Inflammatory macrophage (primary cell): ENCODE measurements at regions not wholly inside any gene's neighbourhood (a gene's known extent, or its start where the extent isn't known, plus 50 kb on each side); places are given as distances from the start of the nearest gene placed in this dataset.
A peak's percentile ranks its signal among the peaks of the same experiment; 100 is the strongest.
"Not testable (repeated sequence)": the region's sequence is repeated elsewhere in the genome, so short reads cannot be mapped to it uniquely, and the experiment has no call there.

ENCODE experiments used
- DNase-seq, 2 donors: peaks; one replicate each; pipeline ENCODE4 v3.0.0-alpha.2; 2020 to 2022

GRCh38 chr6:150499882-150500312 is 99.8 kb upstream of the PLEKHG1 start:
- no peak for DNase-seq

GRCh38 chr6:150500568-150500967 is 99.1 kb upstream of the PLEKHG1 start:
- not testable (repeated sequence) for DNase-seq

DNA sequence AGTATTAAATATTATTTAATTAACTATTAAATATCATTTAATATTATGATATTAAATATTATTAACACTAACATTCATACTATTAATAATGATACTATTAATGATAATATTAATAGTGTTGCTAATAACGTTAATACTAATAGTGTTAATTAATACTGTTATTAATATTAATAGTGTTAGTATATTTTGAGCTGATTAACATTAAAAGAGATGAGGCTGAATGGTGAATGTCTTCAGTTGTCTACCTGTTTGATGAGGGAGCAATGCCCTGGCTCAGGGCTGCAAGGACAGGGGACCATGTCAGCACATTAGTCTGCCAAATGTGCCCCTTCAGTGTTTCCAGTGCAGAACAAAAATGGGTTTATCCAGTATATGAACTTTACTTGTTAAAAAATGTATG is 96.6 kb upstream of the PLEKHG1 start:
- DNase-seq, result no peak

GRCh38 chr6:150503586-150504339 is 95.9 kb upstream of the PLEKHG1 start:
- no peak for DNase-seq

- not testable (repeated sequence) for DNase-seq
Observed at GRCh38 chr6:150507361-150507760, 92.3 kb upstream of the PLEKHG1 start.

DNA sequence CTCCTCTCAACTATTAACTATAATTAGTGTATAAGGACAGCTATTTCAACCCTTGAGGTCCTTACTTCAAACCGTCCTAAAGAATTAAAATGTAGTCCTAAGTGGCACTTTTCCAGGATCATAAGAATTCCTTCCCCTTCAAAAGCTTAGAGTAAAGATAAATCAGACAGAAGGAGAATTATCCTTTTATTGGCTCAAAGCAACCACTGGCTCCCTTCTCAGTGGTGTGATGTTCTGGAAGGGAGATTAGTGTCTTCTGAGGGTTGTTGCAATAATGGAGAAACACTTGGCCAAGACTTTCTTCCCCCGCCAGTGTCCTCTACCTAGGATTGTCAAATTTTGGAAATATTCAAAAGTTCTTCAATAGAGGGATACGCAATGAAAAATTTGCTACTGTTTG is 89.1 kb upstream of the PLEKHG1 start:
- no peak for DNase-seq

DNA sequence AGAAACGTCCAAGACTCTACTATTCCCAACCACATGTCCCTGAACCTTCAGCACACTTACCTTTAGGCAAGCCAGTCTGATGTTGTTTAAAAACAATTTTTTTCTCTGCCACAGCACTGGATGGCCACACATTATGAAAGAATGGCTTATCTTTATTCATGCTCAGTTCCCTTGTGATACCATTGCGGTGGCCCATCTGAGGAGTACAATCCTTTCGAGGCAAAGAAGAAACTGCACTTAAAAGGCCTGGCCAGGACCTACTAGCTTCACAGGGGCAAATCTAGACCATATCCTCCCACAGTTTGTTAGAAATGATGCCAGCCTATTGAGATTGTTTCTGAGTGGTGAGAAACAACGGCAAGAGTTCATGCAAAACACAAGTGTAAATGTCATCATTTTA is 88.4 kb upstream of the PLEKHG1 start:
- no peak for DNase-seq

- DNase-seq, result no peak
Observed at GRCh38 chr6:150514806-150515380, 84.8 kb upstream of the PLEKHG1 start.

GRCh38 chr6:150516199-150516598 is 83.5 kb upstream of the PLEKHG1 start:
- no peak for DNase-seq

GRCh38 chr6:150517175-150517574 is 82.5 kb upstream of the PLEKHG1 start:
- DNase-seq, result no peak

- no peak for DNase-seq
Observed at GRCh38 chr6:150521482-150521881, 78.2 kb upstream of the PLEKHG1 start.

DNA sequence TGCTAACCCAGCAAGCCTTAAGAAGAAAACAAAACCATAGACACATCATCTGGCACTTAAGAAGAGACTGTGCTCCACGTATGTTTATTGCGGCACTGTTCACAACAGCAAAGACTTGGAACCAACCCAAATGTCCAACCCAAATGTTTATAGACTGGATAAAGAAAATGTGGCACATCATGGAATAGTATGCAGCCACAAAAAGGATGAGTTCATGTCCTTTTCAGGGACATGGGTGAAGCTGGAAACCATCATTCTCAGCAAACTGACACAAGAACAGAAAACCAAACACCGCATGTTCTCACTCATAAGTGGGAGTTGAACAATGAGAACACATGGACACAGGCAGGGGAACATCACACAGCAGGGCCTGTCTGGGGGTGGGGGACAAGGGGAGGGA is 76.5 kb upstream of the PLEKHG1 start:
- not testable (repeated sequence) for DNase-seq

DNA sequence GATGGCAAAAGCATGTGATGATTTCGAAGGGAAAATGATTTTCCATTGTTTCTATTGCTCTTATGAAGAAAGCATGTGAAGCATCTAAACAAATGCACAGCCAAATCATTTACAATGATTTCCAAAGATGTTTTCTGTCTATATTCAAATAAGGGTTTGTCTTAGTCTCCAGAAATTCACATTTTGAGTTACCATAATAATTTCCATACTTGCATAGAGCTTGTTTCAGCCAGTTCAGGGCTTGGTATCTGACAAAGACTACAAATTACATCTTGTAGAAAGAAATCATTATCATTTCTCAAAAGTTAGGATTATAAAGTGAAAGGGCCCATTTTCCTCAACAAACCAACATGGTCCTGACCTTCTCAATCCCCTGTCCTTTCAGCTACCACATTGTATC is 74.4 kb upstream of the PLEKHG1 start:
- no peak for DNase-seq

DNA sequence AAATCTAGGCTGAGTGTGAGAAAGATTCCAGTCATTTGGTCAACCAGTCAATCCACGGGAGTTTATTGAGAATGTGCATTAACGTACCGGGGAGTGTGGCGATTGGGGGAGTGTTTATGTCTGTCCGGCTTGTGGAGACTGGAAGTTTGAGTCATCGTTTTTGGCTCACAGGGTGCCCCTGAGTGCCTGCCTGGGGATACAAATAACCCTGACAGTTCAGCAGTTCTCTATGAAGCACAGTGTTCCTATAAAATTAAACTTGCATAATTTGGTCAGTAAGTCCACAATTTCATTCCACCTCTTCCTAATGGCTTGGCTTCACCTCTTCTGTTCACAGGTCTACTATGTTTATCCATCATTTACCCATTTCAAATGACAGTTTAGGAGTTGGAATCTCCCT is 72.6 kb upstream of the PLEKHG1 start:
- no peak for DNase-seq

DNA sequence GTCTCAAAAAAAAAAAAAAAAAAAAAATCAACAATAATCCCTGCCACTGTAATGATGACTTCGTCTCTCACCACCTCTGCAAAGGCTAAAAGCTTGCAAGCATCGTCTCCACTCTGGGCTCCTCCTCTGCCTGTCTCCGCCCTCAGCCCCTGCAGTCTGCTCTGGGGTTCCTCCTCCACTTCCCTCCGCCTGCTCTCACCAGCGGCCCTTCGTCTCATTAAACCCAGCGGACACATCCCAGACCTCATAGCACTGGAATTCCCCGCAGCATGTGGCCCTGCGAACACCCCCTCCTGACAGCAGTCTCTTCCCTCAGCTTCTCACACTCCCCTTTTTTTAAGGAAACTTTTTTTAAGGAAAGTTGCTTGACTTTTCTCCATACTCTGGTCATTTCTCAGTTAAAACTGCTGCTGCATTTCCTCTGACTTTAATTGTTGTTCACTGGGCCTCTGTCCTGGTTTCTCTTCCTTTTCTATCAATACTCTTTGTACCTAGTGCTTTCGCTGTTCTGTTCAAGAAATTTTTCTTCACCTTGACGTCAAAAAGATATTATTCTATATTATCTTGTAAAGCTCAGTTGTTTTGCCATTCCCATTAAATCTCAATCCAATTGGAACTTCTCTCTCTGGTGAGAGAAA is 70.9 kb upstream of the PLEKHG1 start:
- DNase-seq, result peak in 1 of 2 donors; percentile 13

GRCh38 chr6:150529646-150530045 is 70.0 kb upstream of the PLEKHG1 start:
- DNase-seq, result no peak

- DNase-seq, result no peak
Observed at GRCh38 chr6:150531957-150532356, 67.7 kb upstream of the PLEKHG1 start.

GRCh38 chr6:150534553-150534952 is 65.1 kb upstream of the PLEKHG1 start:
- DNase-seq, result no peak

DNA sequence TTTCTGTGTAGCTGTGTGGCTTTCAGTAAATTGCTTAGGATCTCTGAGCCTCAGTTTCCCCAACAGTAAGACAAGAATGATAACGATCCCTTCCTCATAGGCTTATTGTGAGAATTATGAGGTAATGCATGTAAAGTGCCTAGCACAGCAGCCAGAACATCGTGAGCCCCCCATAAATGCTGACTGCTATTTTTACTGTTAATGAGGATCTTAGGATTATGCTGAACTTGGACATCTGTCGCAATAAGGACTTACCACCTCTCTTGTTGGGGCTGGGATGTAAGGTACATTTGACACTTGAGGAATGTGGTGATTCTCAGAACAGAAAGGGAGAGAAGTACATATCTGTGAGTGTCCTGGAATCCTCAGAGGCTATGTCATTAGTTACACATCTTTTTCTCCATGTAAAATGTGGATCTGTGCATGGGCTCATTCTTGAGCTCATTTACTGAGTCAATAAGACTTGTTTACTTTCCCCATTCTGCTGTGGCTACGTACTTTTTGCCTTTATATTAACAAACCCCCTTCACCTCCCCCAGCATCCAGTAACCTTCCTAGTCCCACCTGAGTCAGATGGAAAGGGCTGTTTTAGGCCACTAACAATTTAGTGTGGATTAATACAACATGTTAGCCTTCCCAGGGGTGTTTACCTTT is 64.4 kb upstream of the PLEKHG1 start:
- no peak for DNase-seq

GRCh38 chr6:150535818-150536220 is 63.9 kb upstream of the PLEKHG1 start:
- no peak for DNase-seq

- no peak for DNase-seq
Observed at GRCh38 chr6:150536835-150537234, 62.9 kb upstream of the PLEKHG1 start.

- no peak for DNase-seq
Observed at GRCh38 chr6:150537491-150537890, 62.2 kb upstream of the PLEKHG1 start.

DNA sequence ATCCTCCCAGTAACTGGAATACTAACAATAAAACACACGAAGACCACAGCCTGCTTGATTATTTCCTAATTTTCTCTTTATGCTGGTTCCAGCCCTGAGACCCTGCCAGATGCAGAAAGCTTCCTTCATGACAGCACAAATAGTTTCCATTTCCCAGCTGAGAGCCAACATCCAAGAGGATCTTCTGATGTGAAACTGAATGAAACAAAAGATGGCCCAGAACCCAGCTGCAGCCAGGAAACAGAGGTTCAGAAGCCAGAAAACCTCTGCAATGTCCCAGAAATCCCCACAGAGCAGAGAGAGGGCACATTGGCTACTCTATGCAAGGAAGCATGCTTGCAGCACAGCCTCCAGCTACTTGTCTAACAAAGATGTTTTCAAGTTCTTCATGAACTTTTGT is 61.8 kb upstream of the PLEKHG1 start:
- DNase-seq, result no peak

DNA sequence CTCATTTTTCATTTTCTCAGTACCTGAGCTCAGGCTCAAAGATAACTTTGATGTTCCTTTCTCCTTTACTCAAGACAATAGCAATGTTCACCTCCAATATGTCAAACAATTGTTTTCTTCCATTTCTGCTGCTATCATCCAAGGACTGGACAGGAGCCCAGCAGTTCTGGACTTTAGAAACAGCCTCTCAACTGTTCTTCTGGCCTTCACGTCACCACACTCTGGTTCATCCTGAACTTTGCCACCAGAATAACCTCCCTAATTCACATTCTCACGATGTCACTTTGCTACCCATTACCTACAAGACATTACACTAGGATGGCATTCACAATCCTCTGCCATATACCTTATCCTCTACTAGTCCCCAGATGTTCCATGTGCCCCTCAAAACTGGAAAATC is 60.6 kb upstream of the PLEKHG1 start:
- no peak for DNase-seq
